ENCODE measurements at regions not wholly inside any gene's neighbourhood (a gene's known extent, or its start where the extent isn't known, plus 50 kb on each side); places are given as distances from the start of the nearest gene placed in this dataset.
A peak's percentile ranks its signal among the peaks of the same experiment; 100 is the strongest.
"Not testable (repeated sequence)": the region's sequence is repeated elsewhere in the genome, so short reads cannot be mapped to it uniquely, and the experiment has no call there.

DNA sequence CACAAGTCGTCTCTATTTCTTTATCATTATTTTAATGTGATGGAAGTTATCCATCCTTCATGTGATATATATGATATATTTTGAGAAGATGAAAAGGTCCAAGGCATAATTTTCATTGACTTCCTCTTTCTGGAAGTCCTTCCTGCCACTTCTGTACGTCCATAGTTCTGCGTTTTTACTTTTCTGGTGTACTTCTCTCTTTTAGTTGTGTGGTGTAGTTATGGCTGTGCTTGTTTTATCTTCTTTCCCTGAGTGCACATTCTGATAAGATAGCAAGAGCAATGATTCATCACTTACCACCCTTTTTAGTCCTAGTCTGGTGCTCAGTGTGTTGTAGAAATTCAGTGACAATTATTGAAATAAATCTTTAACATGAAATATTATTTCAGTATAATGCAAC is 231.3 kb upstream of the FERD3L start:
- no peak for DNase-seq (ENCODE audit: low read depth)

- no peak for DNase-seq (ENCODE audit: low read depth)
Observed at GRCh38 chr7:19375976-19376375, 230.8 kb upstream of the FERD3L start.

DNA sequence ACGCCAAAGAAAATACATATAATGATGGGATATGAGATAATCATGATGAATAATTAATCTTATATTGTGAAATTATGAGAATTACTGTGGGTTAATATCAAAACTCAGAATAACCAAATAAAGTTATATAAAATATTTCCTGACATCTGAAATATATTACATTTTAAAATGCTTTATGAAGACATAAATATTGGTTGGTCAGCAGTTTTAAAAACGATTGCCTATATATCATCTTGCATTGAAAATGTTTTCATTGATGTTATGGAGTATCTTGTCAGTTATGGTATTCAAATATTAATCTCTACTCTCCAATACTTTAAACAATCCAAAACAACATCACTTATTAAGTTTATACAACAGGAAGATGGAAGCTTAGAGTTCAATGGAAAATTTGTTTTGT is 228.1 kb upstream of the FERD3L start:
- DNase-seq (ENCODE audit: low read depth): no peak

GRCh38 chr7:19369806-19370205 is 224.6 kb upstream of the FERD3L start:
- no peak for DNase-seq (ENCODE audit: low read depth)

DNA sequence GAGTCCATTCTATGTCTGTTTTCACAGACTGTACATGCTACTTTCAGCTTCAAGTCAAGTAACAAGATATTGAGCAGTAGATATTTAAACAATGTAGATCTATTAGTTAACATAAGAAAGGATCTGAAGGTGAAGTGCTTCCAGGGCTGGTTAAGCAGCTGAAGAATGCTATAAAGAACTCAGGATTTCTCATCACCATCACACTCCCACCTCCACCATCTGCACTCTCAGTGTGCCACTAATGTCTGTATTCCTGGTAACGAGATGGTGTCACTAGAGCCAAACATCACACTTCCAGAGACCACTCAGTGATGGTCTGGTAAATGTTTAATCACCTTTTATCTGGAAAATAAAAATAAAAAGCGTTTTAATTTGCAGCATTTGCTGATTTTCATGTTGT is 224.0 kb upstream of the FERD3L start:
- DNase-seq (ENCODE audit: low read depth): no peak

- DNase-seq (ENCODE audit: low read depth): peak; percentile 1
Observed at GRCh38 chr7:19368491-19368925, 223.3 kb upstream of the FERD3L start.

DNA sequence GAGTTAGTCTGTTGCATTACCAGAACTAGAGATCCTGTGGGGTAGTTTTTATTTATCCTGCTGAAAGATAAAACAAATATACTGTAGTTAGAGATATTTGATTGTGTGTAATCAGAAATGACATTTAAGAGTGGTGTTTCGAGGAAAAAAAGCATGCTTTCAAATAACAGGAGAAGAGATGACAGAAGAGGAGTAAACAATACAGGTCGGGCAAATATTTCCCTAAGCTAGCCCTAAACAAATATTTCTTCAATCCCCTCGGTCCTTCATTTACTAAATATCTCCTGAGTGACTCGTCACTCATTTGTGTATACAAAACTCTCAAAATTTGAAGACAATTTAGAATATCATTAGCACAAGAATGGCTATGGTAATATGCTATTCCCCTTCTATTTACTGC is 219.7 kb upstream of the FERD3L start:
- no peak for DNase-seq (ENCODE audit: low read depth)

GRCh38 chr7:19362099-19362498 is 216.9 kb upstream of the FERD3L start:
- peak; percentile 19 for DNase-seq (ENCODE audit: low read depth)

DNA sequence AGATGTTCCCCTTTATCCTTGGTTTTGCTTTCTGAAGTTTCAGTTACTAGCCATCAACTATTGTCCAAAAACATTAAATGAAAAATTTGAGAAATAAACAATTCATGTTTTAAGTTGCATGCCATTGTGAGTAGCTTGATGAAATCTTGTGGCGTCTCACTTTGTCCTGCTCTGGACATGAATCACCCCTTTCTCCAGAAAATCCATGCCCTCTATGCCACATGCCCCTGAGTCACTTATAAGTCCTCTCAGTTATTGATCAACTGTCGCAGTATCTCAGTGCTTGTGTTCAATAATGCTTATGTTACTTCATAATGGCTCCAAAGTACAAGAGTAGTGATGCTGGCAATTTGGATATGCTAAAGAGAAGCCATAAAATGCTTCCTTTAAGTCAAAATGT is 208.0 kb upstream of the FERD3L start:
- peak; percentile 30 for DNase-seq (ENCODE audit: low read depth)

GRCh38 chr7:19352305-19352695 is 207.1 kb upstream of the FERD3L start:
- no peak for DNase-seq (ENCODE audit: low read depth)

DNA sequence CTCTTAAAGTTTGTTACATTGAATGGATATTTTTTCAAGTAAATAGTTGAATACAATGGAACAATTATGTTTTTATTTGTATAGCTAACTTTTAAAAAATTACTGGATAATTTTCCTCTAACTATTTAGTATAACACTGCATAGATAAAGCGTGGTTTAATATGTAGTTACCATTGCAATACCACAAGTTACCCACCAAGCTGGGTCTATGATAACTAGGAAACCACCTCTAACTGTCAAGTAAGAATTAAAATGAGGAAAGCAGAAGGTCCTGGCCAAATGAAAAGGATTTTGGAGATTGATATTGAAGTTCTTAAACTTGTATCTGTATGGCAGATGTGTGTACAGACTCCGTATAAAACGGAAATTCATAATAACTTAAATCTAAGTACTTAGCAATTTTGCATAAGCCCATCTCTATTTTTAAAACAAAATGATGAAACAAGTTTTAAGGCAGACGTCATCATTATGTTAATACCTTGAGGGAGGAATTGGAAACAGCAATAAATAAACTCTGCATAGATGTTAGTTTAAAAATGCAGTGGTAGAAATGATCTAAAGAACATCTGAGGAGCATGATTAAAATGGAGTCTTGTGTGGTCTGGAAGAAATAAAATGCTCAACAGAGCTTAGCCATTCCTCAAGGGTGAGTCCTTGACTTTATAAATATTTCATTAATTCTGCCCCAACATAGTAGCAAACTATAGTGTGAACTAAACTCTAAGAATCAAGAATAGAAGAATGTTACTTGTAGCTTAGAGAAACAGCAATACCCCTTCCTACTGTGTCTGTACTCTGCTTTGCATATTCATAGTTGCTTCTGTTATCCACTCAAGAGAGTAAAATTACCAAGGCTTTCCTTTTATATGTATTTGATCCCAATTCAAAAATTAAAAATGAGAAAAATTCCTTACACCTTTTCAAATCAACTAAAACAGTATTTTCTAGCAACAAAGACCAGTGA is 206.4 kb upstream of the FERD3L start:
- no peak for DNase-seq (ENCODE audit: low read depth)

- no peak for DNase-seq (ENCODE audit: low read depth)
Observed at GRCh38 chr7:19339512-19339911, 194.3 kb upstream of the FERD3L start.

- not testable (repeated sequence) for DNase-seq (ENCODE audit: low read depth)
Observed at GRCh38 chr7:19338512-19338911, 193.3 kb upstream of the FERD3L start.

DNA sequence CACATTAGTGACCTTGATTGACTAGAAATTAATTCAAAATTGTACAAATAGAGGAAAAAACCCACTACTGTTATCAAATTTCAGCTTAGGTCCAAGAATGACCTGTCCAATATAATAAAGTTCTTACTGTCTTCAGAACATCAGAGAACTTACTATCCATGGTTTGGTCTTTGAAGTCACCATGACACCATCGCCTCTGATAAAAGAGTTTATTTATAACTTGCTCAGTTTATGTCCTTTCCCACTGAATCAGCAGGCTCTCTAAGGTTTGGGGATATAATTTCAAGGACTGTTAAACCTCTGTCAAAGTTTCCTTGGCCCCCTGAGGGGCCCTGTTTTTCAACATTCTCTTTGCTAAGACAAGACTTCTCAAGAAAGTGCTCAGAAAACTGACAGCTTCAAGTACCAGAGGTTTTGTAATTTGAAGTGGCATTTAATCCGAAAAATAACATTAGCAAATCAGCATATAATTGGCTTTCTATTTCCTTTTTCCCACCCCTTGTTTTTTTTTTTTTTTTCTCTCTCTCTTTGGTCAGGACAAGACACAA is 191.7 kb upstream of the FERD3L start:
- DNase-seq (ENCODE audit: low read depth): no peak

DNA sequence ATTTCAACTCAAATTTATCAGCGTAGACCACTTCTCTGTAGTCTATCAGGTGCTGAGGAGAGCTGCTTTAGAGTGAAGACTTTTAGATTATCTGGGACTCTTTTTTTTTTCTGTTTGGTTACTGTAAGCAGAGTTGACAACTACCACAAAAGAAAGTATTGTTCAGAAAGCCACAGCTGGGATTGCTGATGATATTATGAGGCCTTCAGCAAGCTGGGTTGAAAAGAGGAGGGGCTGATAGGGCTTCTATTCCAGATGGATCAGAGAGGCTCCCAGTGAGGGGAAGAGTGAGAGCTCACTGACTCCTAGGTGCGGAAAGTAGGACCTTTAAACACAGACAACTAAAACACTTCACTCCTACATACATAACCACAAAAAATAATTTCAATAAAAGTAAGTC is 188.5 kb upstream of the FERD3L start:
- DNase-seq (ENCODE audit: low read depth): no peak

- DNase-seq (ENCODE audit: low read depth): no peak
Observed at GRCh38 chr7:19327018-19327417, 181.8 kb upstream of the FERD3L start.

DNA sequence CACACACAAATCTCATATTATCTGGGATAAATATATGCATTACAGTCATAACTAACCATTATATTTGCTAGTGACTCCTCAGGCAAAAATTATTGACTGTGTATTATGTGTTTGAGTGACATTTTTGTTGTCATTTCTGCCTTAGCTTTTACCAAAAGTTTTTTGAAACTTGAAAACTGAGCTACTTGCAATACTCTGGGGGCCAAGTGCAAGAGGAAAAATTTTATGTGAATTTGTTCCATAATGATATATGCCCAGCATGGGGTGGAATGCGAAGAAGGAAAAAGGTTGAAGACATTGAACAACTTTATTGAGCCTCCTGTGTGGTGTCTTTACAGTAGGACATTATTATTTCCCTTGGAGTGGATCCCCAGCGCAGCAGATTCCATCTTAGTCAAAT is 176.8 kb upstream of the FERD3L start:
- no peak for DNase-seq (ENCODE audit: low read depth)

DNA sequence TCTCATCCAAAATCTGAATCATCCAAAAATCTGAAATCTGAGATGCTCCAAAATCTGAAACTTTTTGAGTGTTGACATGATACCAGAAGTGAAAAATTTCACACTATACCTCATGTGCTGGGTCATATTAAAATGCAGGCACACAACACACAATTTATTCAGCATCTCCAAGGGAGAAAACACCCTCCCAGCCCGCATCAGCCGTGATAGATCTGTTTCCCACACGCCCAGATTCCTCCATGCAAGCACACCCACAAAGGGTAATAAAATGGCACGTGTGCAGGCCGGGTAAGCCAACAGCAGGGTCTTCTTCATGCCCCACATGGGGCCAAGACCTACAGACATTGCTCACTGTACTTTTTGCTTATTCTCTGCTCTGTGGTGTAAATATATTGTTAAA is 173.1 kb upstream of the FERD3L start:
- DNase-seq (ENCODE audit: low read depth): no peak

DNA sequence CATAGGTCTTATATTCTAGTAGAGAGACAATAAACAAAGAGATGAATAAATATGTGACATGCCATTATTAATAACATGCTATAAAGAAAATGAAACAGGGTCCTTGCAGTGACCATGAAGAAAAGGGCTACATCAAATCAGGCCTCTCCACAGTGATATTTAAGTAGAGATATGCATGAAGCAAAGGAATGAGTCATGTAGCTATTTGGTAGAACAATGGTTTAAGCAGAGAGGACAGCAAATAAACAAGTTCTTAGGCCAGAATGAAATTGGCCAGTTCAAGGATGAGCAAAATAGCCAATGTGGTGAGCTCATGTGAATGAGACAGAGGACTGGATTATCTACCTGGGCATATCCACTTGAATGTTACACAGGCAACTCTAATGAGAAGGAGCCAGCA is 172.2 kb upstream of the FERD3L start:
- DNase-seq (ENCODE audit: low read depth): no peak

- DNase-seq (ENCODE audit: low read depth): no peak
Observed at GRCh38 chr7:19312416-19312815, 167.2 kb upstream of the FERD3L start.

DNA sequence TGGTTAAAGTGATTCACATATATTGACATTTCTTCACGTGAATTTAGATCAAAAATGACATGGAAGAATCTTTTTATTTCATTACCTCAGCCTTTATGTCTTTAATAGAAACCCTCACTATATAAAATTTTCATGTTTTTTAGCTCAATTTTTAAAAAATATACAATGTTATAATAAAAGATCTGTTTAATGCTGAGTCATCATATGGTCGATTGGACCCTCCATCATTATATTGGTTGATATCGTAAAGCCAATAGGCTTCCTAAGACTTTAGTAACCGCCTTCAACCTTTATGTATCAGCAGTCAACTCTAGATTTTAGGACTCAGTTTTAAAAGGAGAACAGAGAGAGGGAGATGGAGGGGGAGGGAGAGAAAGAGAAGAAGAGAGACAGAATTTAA is 162.3 kb upstream of the FERD3L start:
- no peak for DNase-seq (ENCODE audit: low read depth)

GRCh38 chr7:19305698-19306097 is 160.5 kb upstream of the FERD3L start:
- no peak for DNase-seq (ENCODE audit: low read depth)

DNA sequence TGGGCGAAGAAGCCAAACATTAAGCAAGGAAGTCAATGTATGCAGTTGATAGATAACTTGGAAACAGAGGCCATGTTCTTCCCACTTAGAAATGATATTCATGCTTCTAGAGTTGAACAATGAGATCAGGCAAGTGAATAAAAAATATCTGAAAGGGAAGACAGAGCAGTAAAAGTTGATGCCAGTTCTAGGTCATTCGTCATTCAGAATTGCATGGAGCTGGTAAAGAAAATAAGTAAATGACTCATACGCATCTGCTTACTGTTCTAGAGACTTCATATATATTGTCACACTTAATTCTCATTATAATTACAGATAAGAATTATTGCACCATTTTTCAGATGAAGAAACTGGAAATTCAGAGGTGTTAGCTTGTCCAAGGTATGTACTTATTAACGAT is 158.9 kb upstream of the FERD3L start:
- no peak for DNase-seq (ENCODE audit: low read depth)

DNA sequence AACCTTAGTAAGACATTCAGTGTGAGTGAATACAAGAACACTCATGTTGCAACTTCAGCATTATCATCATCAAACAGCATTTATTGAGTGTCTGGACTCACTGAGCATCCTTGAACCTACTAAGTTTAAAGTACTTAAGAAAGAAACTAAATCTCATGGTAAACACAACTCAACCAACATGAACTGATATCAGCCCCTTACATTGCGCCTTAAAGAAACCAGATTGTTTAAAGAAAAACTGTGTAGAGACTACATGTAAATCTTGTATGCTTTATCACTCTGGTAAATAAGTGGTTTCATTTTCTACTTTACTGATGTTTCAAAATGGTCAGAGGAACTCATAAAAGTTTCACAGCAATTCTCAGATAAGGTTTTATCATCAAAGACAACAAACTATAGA is 157.5 kb upstream of the FERD3L start:
- DNase-seq (ENCODE audit: low read depth): no peak

Data from ELR (cell line).